ENCODE measurements at regions not wholly inside any gene's neighbourhood (a gene's known extent, or its start where the extent isn't known, plus 50 kb on each side); places are given as distances from the start of the nearest gene placed in this dataset.

DNA sequence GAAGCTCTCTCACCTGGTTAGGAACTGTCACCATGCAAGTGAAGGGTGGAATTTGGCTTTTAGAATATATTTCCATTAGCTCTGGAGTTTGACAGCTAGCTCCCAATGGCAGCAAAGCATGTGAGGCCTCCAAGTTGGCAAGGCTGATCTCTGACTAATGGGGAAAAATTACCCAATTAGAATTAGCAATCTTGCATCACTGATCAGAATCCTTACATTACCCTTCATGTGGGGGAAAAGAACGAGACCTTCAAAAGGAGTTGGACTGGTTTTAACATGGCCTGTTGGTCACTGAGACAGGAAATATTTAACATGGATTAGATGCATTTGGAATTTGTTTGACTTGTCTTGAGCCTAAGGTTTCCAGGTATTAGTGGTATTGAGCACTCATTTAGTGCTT, 192.3 kb upstream of the GDNF start:
- no peak for DNase-seq (ENCODE audit: low read depth in 1 of 2, low spot score in 1 of 2)

- no peak for DNase-seq (ENCODE audit: low read depth in 1 of 2, low spot score in 1 of 2)
Measured at GRCh38 chr5:38031304-38031703, 191.5 kb upstream of the GDNF start.

DNA sequence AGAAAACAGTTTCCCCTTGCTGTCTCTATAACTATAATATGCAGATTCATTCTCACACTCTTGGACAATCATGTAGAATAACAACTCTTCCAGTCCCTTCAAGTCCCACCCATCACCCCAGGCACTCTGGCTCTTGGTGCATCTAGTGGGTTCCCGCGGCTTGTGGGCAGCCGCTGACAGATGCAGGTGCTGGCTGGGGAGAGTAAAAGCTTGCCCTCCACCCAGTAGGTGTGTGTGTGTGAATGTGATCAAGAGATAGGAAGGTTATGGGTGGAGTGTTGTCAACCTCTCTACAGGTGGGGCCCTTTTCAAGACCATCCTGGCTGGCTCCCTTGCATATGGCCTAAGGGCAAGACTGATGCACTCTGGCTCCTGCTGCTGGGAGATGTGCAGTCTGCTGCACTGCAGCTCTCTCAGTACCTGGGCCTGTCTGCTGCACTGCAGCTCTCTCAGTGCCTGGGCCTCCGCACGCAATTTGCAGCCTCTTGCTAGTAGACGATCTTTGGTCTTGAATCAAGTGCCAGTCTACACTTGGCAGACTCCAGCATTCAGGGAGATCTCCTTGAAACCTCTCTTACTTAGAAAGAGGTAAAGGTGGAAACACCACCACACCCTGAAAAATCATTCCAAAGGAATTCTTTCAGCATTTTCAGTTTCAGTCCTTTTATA, 189.7 kb upstream of the GDNF start:
- DNase-seq (ENCODE audit: low read depth in 1 of 2, low spot score in 1 of 2) = no peak

DNA sequence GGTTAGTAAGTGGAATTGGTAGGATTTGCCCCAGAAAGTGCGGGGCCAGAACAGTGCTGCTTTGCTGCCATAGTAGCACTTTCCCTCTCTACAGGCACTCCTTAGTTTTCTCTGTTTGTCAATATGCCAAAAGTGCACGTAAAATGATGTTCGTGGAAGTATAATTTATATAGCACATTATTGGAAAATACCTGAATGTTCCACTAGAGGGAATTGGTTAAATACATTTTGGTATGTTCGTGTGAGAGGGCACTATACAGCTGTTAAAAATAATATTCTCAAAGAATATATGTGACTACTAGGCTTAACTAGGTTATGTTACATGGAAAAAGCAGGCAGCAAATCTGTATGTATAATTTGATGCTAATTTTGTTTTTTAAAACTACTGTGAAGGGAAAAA, 184.0 kb upstream of the GDNF start:
- no peak for DNase-seq (ENCODE audit: low read depth in 1 of 2, low spot score in 1 of 2)

DNA sequence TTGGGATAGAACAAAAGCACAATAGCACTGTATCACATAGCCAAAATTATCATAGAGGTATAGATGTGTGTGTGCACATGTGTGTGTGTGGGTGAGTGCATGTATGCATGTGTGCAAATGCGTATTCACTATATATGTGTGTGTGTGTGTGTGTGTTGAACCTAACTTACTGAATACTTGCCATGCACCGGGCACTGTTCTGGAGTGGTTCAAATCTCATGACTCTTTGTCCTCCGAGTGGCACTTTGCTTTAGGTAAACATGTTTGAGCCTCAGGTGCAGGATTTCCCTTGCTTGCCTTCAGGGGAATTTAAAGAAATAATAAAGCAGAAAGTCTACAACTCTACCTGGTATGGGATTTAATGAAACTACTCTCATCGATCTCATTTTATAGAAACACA, 183.5 kb upstream of the GDNF start:
- no peak for DNase-seq (ENCODE audit: low read depth in 1 of 2, low spot score in 1 of 2)

DNA sequence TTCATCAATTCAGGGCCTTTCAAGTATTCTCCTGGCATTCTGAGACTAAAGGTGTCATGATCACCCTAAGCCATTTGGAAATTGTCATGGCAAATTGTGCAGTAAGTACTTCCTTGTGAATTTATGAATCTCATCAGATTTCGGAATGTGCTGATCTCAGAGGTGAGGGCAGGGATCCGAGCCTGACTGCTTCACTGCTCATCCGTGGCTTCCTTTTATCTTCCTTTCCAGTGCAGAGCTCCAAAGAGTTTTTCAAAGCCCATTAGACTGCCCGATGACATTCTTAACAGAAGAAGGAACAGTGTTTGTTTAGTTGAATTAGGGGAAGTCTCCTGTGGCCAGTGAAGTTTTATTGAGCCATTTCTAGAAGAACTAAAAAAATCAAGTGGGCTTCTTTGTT, 182.8 kb upstream of the GDNF start:
- no peak for DNase-seq (ENCODE audit: low read depth in 1 of 2, low spot score in 1 of 2)

DNA sequence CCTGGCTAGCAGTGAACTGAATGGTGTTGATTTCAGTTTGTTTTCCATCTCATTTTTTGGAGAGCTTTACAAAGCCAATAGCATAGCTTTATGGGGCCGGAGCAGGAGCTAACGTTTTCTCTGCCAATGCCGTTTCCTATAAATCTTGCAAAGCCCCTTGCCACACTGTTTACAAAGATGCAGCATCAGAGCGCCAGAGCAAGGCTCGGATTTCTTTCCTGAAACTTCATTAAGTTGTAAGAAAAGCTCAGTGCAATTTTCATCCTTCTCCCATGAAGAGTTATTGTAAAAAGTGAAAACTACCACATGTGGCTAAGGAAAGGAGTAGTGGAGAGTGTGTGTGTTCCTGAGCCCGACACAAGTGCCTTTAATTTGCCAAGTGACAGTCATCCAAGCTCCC, 178.2 kb upstream of the GDNF start:
- DNase-seq (ENCODE audit: low read depth in 1 of 2, low spot score in 1 of 2) = no peak

- DNase-seq (ENCODE audit: low read depth in 1 of 2, low spot score in 1 of 2) = no peak
Measured at GRCh38 chr5:38013107-38013506, 173.3 kb upstream of the GDNF start.

DNA sequence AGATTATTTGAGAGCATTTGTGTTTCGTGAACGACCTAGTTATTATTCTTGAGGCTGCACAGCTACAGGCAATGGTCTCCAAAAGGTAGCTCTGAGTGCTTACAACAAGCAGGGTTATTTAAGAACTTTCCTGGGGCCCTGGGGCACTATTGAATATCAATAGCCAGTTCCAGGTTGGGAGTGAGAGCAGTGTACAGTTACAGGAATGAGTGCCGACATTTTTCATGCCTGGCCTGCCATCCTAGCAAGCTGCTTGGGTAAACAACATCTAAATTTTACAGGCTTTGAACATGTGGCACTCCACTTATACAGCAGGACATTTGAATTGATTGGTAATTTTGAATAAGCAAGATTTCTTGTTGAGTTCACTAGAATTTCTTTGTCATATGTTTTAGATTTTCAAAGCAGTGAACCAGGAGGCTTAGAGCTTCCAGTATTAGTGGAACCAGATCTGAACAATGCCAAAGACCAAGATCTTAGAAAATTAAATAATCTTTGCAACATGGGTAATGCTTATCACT, 171.9 kb upstream of the GDNF start:
- DNase-seq (ENCODE audit: low read depth in 1 of 2, low spot score in 1 of 2) = no peak

GRCh38 chr5:38009749-38010358, 170.0 kb upstream of the GDNF start:
- DNase-seq (ENCODE audit: low read depth in 1 of 2, low spot score in 1 of 2) = no peak

GRCh38 chr5:38008198-38008597, 168.4 kb upstream of the GDNF start:
- no peak for DNase-seq (ENCODE audit: low read depth in 1 of 2, low spot score in 1 of 2)

GRCh38 chr5:37999593-37999992, 159.8 kb upstream of the GDNF start:
- DNase-seq (ENCODE audit: low read depth in 1 of 2, low spot score in 1 of 2) = no peak

DNA sequence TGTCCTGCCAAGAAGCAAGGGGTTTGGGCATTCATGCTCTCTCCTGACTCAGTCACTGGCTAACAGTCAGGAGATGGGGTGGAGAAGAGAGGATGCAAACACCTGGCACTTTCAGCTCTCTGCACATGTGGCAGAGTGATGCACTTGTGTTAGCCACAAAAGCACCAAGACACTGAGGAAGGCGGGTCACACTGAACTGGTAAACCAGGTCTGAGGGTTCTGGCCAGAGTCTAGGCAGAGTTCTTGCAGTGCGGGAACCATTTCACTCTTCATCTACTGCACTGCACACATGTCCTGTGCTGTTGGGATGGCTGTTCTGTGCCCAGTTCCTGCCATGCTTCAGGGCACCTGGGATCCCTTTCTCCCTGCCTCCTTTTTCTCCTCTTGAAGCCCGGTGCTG, 157.1 kb upstream of the GDNF start:
- DNase-seq (ENCODE audit: low read depth in 1 of 2, low spot score in 1 of 2) = no peak

DNA sequence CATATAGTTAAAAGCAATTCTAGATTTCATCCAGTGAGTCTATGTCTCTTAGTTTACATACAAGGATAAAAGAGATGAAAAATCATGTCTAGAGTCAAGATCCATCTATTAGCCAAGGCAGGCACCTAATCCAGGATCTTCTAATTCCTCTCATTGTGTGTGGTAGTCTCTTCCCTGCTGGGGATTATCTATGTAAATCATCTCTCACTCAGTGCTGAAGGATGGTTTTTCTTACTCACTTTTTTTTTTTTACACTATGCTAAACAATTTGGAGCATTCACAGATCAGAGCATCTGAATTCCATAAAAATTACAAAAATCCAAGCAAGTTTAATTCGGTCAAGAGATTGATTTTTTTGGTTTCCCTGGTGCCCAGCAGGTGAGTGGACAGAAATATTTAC, 154.9 kb upstream of the GDNF start:
- no peak for DNase-seq (ENCODE audit: low read depth in 1 of 2, low spot score in 1 of 2)

GRCh38 chr5:37991301-37992299, 151.8 kb upstream of the GDNF start:
- no peak for DNase-seq (ENCODE audit: low read depth in 1 of 2, low spot score in 1 of 2)

- DNase-seq (ENCODE audit: low read depth in 1 of 2, low spot score in 1 of 2) = no peak
Measured at GRCh38 chr5:37989884-37990283, 150.0 kb upstream of the GDNF start.

DNA sequence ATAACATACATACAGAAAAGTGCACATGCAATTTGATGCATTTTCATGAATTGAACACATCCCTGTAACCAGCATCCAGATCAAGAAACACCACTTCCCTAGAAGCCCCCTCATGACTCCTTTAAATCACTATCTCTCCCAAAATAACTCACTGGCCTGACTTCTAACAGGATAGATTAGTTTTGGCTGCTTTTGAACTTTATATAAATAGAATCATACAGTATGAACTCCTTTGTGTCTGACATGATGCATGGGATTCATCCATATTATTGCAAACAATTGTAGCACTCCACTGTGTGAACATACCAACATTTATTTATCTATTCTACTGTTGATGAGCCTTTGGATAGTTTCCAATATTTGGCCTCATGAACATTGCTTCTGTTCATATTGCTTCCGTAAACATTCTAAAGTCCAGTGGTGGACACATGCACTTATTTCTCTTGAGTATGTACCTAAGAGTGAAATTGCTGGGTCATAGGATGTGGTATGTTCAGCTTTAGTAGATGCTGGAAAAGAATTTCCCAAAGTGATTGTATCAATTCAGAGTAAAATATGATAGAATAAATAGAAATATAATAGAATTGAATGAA, 148.7 kb upstream of the GDNF start:
- no peak for DNase-seq (ENCODE audit: low read depth in 1 of 2, low spot score in 1 of 2)

GRCh38 chr5:37984300-37984699, 144.5 kb upstream of the GDNF start:
- DNase-seq (ENCODE audit: low read depth in 1 of 2, low spot score in 1 of 2) = no peak

GRCh38 chr5:37983463-37983862, 143.6 kb upstream of the GDNF start:
- DNase-seq (ENCODE audit: low read depth in 1 of 2, low spot score in 1 of 2) = no peak

DNA sequence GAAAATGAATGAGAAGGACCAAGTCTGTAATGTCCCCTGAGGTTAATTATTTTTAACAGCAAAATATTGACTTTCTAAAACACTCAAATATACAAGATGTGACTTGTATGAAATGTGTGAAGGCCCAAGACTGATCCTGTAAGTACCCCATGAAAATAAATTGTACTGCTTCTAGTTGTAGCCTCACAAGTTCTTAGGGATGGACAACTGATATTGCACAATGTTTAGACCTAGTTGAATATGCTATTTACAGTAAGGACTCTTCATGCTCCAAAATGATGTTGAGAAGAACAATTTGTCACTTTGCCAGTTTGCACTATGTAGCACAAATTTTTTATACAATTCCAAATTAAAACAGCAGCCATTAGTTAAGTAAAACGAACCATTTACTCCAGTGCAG, 139.7 kb upstream of the GDNF start:
- DNase-seq (ENCODE audit: low read depth in 1 of 2, low spot score in 1 of 2) = no peak

DNA sequence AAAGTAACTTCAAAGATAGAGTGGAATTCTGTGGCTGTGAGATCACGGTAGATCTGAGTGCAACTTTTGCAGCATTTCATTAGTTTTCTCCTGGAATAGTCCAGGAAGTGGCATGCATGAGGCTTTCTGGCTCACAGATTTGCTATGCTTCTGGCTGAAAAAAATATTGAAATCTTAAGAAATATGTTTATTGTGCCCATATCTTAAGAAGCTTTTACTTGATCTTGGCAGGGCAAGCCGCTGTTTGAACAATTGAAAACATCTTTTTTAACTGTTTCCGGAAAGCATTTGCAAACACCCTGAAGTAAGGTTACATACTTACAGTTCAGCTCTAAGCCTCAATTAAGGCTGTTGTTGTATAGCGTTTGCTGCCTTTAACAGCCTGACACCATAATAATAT, 135.7 kb upstream of the GDNF start:
- DNase-seq (ENCODE audit: low read depth in 1 of 2, low spot score in 1 of 2) = no peak

Measured in activated T-helper 1 cell treated with anti-CD3 and anti-CD28 coated beads, Interleukin-2, amount 50 U/mL, for 16 hours (primary cell).